GM21360 (cell line): ENCODE measurements at regions not wholly inside any gene's neighbourhood (a gene's known extent, or its start where the extent isn't known, plus 50 kb on each side); places are given as distances from the start of the nearest gene placed in this dataset.
"Not testable (repeated sequence)": the region's sequence is repeated elsewhere in the genome, so short reads cannot be mapped to it uniquely, and the experiment has no call there.

Experiments used
- ATAC-seq: cut with Tn5 transposase; IDR thresholded peaks from one replicate; pipeline ENCODE4 v1.9.1; 2021; ENCODE audit warnings: mild to moderate bottlenecking, moderate library complexity; ENCODE audit not compliant: unreplicated experiment

- not testable (repeated sequence) for ATAC-seq
Measured at GRCh38 chr16:29118301-29118957, 133.6 kb downstream of the LAT start.

DNA sequence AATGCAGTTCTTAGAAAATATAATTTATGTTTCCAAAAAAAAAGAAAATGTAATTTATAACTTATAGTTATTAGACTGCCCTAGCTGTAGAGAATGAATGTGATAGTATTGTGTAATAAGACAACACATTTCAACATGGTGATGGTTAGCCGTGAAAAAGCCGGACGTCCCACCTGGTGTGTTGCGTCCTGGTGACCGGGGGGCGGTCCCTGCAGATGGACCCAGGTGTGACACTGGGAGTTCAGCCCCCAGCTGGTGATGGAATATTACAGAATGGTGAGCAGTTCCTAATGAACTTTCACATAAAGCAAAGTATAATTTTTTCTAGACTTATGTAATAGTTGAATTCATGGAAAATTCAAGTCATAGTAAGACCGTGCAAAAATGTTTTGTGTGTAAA, 132.8 kb downstream of the LAT start:
- no peak for ATAC-seq

DNA sequence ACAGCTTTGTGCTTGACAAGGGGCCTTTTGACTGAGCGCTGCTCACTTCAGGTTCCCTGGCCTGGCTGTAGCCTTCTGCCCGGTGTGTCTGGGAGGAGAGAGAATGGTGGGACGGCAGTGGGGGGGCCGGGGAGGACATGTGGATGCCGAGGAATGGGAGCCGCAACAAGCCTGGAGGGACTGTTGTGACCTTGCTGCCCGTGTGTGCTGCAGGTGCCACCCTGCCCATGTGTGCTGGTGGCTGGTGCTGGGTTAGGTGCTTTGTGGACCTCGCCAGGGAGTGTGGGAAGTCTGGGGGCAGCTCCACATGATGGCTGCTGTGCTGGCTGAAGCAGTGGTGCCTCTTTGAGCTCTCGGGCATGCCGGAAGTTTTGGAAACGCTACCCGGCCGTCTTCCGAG, 132.1 kb downstream of the LAT start:
- ATAC-seq: no peak

- not testable (repeated sequence) for ATAC-seq
Measured at GRCh38 chr16:29116207-29116606, 131.4 kb downstream of the LAT start.

- ATAC-seq: peak; percentile 35
Measured at GRCh38 chr16:29115802-29116141, 130.9 kb downstream of the LAT start.

- peak; percentile 58 for ATAC-seq
Measured at GRCh38 chr16:29114989-29115801, 130.3 kb downstream of the LAT start.

GRCh38 chr16:29114574-29114973, 129.7 kb downstream of the LAT start:
- no peak for ATAC-seq

- not testable (repeated sequence) for ATAC-seq
Measured at GRCh38 chr16:29113446-29113845, 128.6 kb downstream of the LAT start.

DNA sequence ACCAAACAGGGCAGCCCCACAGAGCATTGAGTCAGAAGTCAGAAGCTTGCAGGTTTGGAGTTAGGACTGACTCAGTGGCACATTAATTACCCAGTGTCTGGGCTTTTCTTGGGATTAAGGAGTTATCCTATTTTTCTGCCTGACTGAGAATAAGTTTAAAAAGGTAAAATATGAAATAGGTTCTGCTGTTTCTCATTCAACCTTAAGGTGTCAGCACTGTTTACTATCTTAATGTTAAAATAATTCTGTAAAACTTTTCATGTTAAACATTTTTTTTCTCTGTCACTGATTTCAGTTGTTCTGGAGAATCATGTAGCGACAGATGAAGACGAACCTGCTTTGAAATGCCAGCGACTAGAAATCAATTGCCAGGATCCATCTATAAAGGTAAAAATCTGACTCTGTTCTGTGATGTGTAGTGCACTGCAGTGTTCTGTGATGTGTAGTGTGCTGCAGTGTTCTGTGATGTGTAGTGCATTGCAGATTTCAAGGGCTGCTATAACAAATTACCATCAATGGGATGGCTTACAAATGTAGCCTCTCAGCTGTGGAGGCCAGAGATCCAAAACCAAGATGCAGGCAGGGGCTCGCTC, 128.0 kb downstream of the LAT start:
- ATAC-seq: no peak

GRCh38 chr16:29111901-29112680, 127.2 kb downstream of the LAT start:
- ATAC-seq: not testable (repeated sequence)

DNA sequence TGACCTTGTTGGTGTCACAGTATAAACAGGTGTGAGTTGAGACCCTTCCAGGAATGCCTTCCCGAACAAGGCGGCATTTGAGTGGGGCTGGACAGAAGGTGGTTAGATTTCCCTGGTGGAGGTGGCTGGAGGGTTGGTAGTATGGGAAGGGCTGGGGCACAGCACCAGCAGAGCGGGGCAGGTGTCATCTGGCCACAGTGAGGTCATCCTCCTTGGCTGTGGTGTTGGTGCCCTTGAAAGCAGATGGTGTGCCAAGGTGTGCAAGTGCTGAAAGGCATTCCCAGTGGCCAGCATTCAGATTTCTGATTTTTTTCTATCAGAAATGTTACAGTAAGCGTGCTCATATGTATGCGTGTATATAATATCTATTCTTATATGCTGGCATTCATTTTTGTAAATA, 126.6 kb downstream of the LAT start:
- ATAC-seq: no peak

DNA sequence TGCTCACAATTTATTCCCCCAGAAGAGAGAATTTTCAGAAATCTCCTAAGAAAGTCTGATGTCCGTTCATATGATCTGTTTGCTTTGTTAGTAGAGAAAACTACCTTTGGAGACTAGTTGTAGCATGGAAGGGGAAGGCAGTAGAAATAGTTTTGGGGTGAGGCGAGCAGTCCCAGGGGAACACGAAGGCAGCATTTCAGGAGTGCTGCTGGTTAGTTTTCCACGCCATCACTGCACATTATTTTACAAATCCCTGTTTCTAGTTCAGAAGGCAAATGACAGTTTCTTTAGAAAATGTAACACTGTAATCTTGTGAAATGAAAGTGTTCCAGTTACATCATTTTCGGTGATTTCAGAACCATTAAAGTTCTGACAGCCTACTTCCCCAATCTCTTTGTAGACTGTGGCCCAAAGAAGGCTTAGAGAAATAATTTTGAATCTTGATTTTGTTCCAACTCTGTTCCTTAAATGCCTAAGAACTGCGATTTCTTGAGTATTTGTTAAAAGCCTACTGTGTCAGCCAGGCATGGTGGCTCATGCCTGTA, 123.8 kb downstream of the LAT start:
- ATAC-seq: not testable (repeated sequence)

- no peak for ATAC-seq
Measured at GRCh38 chr16:29107299-29107698, 122.4 kb downstream of the LAT start.

DNA sequence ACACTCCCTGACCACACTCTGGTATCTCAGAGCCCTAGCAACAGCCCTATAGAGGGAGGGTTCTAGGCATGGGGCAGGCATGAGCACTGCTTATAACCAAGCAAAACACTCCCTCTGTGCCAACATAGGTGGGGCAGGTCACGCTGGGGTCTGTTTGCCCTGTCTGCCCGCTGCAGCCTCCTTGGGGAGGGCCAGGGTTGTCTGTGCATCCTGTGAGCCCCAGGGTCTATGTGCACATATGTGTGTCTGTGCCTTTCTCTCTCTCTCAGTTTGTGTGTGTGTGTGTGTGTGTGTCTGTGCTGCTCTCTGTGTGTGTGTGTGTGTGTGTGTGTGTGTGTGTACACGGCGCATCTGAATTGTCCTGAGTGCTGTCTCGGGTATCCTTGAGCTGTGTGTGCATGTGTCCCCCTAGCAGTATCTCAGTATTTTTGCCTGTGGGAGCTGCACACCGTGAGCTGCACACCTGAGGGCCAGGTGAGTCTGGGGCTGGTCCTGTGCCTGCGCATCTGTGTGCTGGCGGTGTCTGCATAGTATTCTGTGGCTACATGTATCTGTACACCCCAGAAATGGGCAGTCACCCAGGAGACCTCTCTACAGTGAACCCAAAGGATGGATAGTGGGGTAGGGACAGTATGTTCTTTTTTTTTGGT, 121.5 kb downstream of the LAT start:
- not testable (repeated sequence) for ATAC-seq

- not testable (repeated sequence) for ATAC-seq
Measured at GRCh38 chr16:29104600-29104999, 119.7 kb downstream of the LAT start.

GRCh38 chr16:29097965-29098364, 113.1 kb downstream of the LAT start:
- not testable (repeated sequence) for ATAC-seq

GRCh38 chr16:29094729-29095624, 110.1 kb downstream of the LAT start:
- ATAC-seq: not testable (repeated sequence)

DNA sequence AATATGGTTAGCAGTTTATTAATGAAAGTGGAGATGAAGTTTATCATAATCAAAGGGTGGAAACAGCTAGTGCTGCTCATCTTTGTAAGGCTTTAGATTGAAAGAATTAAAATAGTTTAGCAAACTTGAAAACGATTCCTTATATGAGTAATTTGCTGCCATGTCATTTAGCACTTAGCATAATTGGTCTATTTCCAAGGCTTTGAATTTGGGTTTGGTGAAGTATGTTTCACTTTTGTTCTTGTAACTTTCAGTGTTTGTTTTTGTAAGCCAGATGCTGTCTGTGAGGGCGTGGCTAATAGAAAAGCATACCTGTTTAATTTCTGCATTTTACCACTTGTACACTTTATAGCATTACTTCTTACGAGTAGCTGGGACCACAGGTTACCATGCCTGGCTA, 109.5 kb downstream of the LAT start:
- ATAC-seq: not testable (repeated sequence)

- not testable (repeated sequence) for ATAC-seq
Measured at GRCh38 chr16:29089679-29090078, 104.8 kb downstream of the LAT start.
